PC-9 (cell line): ENCODE measurements at regions not wholly inside any gene's neighbourhood (a gene's known extent, or its start where the extent isn't known, plus 50 kb on each side); places are given as distances from the start of the nearest gene placed in this dataset.

ENCODE experiments used
- EZH2 ChIP-seq: fragments of 200-600 bp; sonication (generic); IDR thresholded peaks from 2 replicates; pipeline ENCODE4 v1.8.0; 2017; ENCODE audit warnings: antibody characterized with exemption, low read depth
- TF ChIP-seq, protein P1 (sequence below): fragments of 200-600 bp; sonication (generic); conservative IDR thresholded peaks from 2 replicates; pipeline ENCODE4 v1.6.1; 2017; ENCODE audit warnings: mixed run types, antibody characterized with exemption, mild to moderate bottlenecking, moderate library complexity

DNA sequence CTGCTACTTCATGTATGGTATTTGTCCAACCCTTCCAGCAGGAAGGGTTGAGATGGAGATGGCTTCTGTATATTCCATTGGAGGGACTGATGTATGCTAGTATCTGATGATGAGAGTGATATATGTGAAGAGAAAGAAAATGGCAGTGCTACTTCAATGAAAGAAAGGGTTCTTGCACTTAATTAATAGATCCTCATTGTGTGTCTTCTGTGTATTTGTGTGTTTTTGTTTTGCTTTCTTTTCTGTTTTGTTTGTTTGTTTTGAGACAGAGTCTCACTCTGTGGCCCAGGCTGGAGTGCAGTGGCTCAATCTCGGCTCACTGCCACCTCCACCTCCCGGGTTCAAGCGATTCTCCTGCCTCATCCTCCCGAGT, 61.2 kb upstream of the CRYM start:
- TF ChIP-seq, protein P1, sequence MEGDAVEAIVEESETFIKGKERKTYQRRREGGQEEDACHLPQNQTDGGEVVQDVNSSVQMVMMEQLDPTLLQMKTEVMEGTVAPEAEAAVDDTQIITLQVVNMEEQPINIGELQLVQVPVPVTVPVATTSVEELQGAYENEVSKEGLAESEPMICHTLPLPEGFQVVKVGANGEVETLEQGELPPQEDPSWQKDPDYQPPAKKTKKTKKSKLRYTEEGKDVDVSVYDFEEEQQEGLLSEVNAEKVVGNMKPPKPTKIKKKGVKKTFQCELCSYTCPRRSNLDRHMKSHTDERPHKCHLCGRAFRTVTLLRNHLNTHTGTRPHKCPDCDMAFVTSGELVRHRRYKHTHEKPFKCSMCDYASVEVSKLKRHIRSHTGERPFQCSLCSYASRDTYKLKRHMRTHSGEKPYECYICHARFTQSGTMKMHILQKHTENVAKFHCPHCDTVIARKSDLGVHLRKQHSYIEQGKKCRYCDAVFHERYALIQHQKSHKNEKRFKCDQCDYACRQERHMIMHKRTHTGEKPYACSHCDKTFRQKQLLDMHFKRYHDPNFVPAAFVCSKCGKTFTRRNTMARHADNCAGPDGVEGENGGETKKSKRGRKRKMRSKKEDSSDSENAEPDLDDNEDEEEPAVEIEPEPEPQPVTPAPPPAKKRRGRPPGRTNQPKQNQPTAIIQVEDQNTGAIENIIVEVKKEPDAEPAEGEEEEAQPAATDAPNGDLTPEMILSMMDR = no peak
- no peak for TF ChIP-seq EZH2
